Parathyroid adenoma (tissue), 2 donors: ENCODE measurements at regions not wholly inside any gene's neighbourhood (a gene's known extent, or its start where the extent isn't known, plus 50 kb on each side); places are given as distances from the start of the nearest gene placed in this dataset.

Source experiments
- H2AFZ ChIP-seq: fragments of 300-600 bp; sonication (generic); one replicate; pipeline ENCODE4 v1.7.0; 2017; ENCODE audit warnings: antibody characterized with exemption, mild to moderate bottlenecking
- H3K27ac ChIP-seq: fragments of 300-600 bp; sonication (generic); one replicate; pipeline ENCODE4 v1.7.0; 2017
- H3K27me3 ChIP-seq: fragments of 300-600 bp; sonication (generic); one replicate; pipeline ENCODE4 v1.7.0; 2017; ENCODE audit warnings: low read length; ENCODE audit not compliant: control insufficient read depth, insufficient read depth
- H3K36me3 ChIP-seq: fragments of 300-600 bp; sonication (generic); one replicate; pipeline ENCODE4 v1.7.0; 2017; ENCODE audit warnings: low read length; ENCODE audit not compliant: control insufficient read depth, insufficient read depth
- H3K4me1 ChIP-seq: fragments of 300-600 bp; sonication (generic); one replicate; pipeline ENCODE4 v1.7.0; 2017; ENCODE audit warnings: control low read depth
- H3K4me2 ChIP-seq: fragments of 300-600 bp; sonication (generic); one replicate; pipeline ENCODE4 v1.7.0; 2017; ENCODE audit warnings: low read length
- H3K4me3 ChIP-seq: fragments of 300-600 bp; sonication (generic); one replicate; pipeline ENCODE4 v1.7.0; 2017; ENCODE audit warnings: low read depth, low read length
- H3K79me2 ChIP-seq: fragments of 300-600 bp; sonication (generic); one replicate; pipeline ENCODE4 v1.7.0; 2017; ENCODE audit warnings: control low read depth
- H3K9ac ChIP-seq: fragments of 300-600 bp; sonication (generic); one replicate; pipeline ENCODE4 v1.7.0; 2017; ENCODE audit warnings: mild to moderate bottlenecking
- H3K9me3 ChIP-seq: fragments of 300-600 bp; sonication (generic); one replicate; pipeline ENCODE4 v1.7.0; 2017; ENCODE audit warnings: low read length; ENCODE audit not compliant: control insufficient read depth
- CTCF ChIP-seq: fragments of 300-600 bp; sonication (generic); IDR thresholded peaks from one replicate; pipeline ENCODE4 v1.7.0; 2017; ENCODE audit warnings: antibody characterized with exemption, mild to moderate bottlenecking
- donor health status: primary hyperparathyroidism.

- H3K79me2 ChIP-seq, result no peaks in the 10 kb centered on the region
- TF ChIP-seq CTCF, result no peak
- no peaks in the 10 kb centered on the region for H3K9me3 ChIP-seq
- no peak overlapping the region for H3K9ac ChIP-seq
- no peak overlapping the region for H3K27ac ChIP-seq
- no peaks in the 10 kb centered on the region for H3K36me3 ChIP-seq
- no peak overlapping the region for H3K4me3 ChIP-seq
- no peaks in the 10 kb centered on the region for H3K4me1 ChIP-seq
- H2AFZ ChIP-seq, result no peak overlapping the region
- no peaks in the 10 kb centered on the region for H3K27me3 ChIP-seq
- no peak overlapping the region for H3K4me2 ChIP-seq
These were observed 184.0 kb downstream of the ABHD5 start for GRCh38 chr3:43874731-43875130.

- no peak overlapping the region for H3K27ac ChIP-seq
- no peaks in the 10 kb centered on the region for H3K4me1 ChIP-seq
- no peaks in the 10 kb centered on the region for H3K9me3 ChIP-seq
- H2AFZ ChIP-seq, result no peak overlapping the region
- H3K79me2 ChIP-seq, result no peaks in the 10 kb centered on the region
- no peak overlapping the region for H3K4me2 ChIP-seq
- H3K4me3 ChIP-seq, result no peak overlapping the region
- TF ChIP-seq CTCF, result no peak
- no peaks in the 10 kb centered on the region for H3K36me3 ChIP-seq
- no peak overlapping the region for H3K9ac ChIP-seq
- no peaks in the 10 kb centered on the region for H3K27me3 ChIP-seq
These were observed 185.9 kb downstream of the ABHD5 start for GRCh38 chr3:43876648-43877047.

- Histone ChIP-seq H3K79me2 (no peaks in the 10 kb centered on the region), H3K9ac (no peak overlapping the region), H3K9me3 (no peaks in the 10 kb centered on the region), H3K4me1 (no peaks in the 10 kb centered on the region), H3K4me2 (no peak overlapping the region), H3K27ac (no peak overlapping the region), H3K27me3 (no peaks in the 10 kb centered on the region), H3K36me3 (no peaks in the 10 kb centered on the region), H2AFZ (no peak overlapping the region), H3K4me3 (no peak overlapping the region)
- TF ChIP-seq CTCF, result peak; percentile 29
These were observed 188.4 kb downstream of the ABHD5 start for GRCh38 chr3:43879166-43879565.

- Histone ChIP-seq H3K36me3 (no peaks in the 10 kb centered on the region), H3K27ac (no peak overlapping the region), H3K4me1 (no peaks in the 10 kb centered on the region)
These were observed 192.4 kb downstream of the ABHD5 start for GRCh38 chr3:43882976-43883680.

More at GRCh38 chr3:43882976-43883680, 192.4 kb downstream of the ABHD5 start:
- Histone ChIP-seq H3K9ac (no peak overlapping the region), H3K27me3 (no peaks in the 10 kb centered on the region), H3K9me3 (no peaks in the 10 kb centered on the region), H3K79me2 (no peaks in the 10 kb centered on the region), H3K4me2 (no peak overlapping the region), H2AFZ (no peak overlapping the region), H3K4me3 (no peak overlapping the region)
- no peak for TF ChIP-seq CTCF
